HG03175 (cell line): ENCODE measurements at regions not wholly inside any gene's neighbourhood (a gene's known extent, or its start where the extent isn't known, plus 50 kb on each side); places are given as distances from the start of the nearest gene placed in this dataset.

Source experiments
- ATAC-seq: cut with Tn5 transposase; IDR thresholded peaks from one replicate; pipeline ENCODE4 v1.9.1; 2021; ENCODE audit warnings: mild to moderate bottlenecking, moderate library complexity; ENCODE audit not compliant: unreplicated experiment

GRCh38 chr3:117246771-117247555 lies 537.4 kb downstream of the TUSC7 start:
- no peak for ATAC-seq

GRCh38 chr3:117248153-117248552 lies 538.6 kb downstream of the TUSC7 start:
- no peak for ATAC-seq

GRCh38 chr3:117252208-117252607 lies 542.6 kb downstream of the TUSC7 start:
- no peak for ATAC-seq

GRCh38 chr3:117252651-117253050 lies 543.1 kb downstream of the TUSC7 start:
- no peak for ATAC-seq

GRCh38 chr3:117253636-117254035 lies 544.1 kb downstream of the TUSC7 start:
- no peak for ATAC-seq

- ATAC-seq, result no peak
Observed at GRCh38 chr3:117254985-117255384, 545.4 kb downstream of the TUSC7 start.

- no peak for ATAC-seq
Observed at GRCh38 chr3:117255736-117256135, 546.2 kb downstream of the TUSC7 start.

- ATAC-seq, result no peak
Observed at GRCh38 chr3:117261983-117262421, 552.4 kb downstream of the TUSC7 start.

GRCh38 chr3:117263270-117263669 lies 553.7 kb downstream of the TUSC7 start:
- ATAC-seq, result no peak

GRCh38 chr3:117263745-117264144 lies 554.2 kb downstream of the TUSC7 start:
- ATAC-seq, result no peak

GRCh38 chr3:117264204-117264994 lies 554.8 kb downstream of the TUSC7 start:
- ATAC-seq, result no peak

GRCh38 chr3:117266806-117267205 lies 557.2 kb downstream of the TUSC7 start:
- ATAC-seq, result no peak

- ATAC-seq, result no peak
Observed at GRCh38 chr3:117268318-117268717, 558.7 kb downstream of the TUSC7 start.

- ATAC-seq, result no peak
Observed at GRCh38 chr3:117272274-117272673, 562.7 kb downstream of the TUSC7 start.

- no peak for ATAC-seq
Observed at GRCh38 chr3:117272876-117273523, 563.4 kb downstream of the TUSC7 start.

GRCh38 chr3:117277816-117278215 lies 568.2 kb downstream of the TUSC7 start:
- no peak for ATAC-seq

GRCh38 chr3:117278424-117279190 lies 569.0 kb downstream of the TUSC7 start:
- ATAC-seq, result peak; percentile 99

- ATAC-seq, result no peak
Observed at GRCh38 chr3:117281371-117281770, 571.8 kb downstream of the TUSC7 start.

GRCh38 chr3:117282566-117282965 lies 573.0 kb downstream of the TUSC7 start:
- ATAC-seq, result no peak

- ATAC-seq, result no peak
Observed at GRCh38 chr3:117285737-117286136, 576.2 kb downstream of the TUSC7 start.

- ATAC-seq, result no peak
Observed at GRCh38 chr3:117286488-117286887, 576.9 kb downstream of the TUSC7 start.
